ENCODE measurements at regions not wholly inside any gene's neighbourhood (a gene's known extent, or its start where the extent isn't known, plus 50 kb on each side); places are given as distances from the start of the nearest gene placed in this dataset.

DNA sequence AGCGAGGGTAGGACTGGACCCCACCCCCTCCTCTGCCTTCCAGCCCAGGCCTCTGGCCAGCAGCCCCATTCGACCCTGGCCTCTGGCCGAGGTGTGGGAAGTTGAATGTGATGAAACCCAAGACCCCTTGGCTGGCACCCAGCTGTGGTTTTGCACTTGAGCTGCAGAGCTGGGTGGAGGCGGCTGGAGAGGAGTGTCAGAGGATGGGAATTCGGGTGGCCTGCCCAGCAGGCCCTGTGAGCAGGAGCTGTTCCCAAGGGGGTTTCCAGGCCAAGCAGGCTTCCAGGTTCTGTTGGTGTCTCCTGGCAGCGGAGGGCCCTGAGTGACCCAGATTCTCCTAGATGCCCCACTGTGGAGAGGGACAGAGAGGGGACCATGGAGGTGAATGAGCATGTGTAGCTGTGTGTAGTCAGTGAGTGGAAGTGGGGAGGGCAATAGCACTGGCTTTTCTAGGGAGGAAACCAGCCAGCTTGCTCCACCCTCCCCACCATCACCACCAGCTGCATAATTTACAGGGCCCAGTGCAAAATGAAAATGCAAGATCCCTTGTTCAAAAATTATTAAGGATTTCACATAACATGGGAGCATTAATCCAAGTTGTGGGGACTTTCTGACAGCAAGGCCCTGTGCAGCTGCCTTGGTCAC is 172.2 kb upstream of the HAAO start:
- TF ChIP-seq, protein P1, sequence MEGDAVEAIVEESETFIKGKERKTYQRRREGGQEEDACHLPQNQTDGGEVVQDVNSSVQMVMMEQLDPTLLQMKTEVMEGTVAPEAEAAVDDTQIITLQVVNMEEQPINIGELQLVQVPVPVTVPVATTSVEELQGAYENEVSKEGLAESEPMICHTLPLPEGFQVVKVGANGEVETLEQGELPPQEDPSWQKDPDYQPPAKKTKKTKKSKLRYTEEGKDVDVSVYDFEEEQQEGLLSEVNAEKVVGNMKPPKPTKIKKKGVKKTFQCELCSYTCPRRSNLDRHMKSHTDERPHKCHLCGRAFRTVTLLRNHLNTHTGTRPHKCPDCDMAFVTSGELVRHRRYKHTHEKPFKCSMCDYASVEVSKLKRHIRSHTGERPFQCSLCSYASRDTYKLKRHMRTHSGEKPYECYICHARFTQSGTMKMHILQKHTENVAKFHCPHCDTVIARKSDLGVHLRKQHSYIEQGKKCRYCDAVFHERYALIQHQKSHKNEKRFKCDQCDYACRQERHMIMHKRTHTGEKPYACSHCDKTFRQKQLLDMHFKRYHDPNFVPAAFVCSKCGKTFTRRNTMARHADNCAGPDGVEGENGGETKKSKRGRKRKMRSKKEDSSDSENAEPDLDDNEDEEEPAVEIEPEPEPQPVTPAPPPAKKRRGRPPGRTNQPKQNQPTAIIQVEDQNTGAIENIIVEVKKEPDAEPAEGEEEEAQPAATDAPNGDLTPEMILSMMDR (IDR thresholded peaks at IDR 0.05) = no peak

DNA sequence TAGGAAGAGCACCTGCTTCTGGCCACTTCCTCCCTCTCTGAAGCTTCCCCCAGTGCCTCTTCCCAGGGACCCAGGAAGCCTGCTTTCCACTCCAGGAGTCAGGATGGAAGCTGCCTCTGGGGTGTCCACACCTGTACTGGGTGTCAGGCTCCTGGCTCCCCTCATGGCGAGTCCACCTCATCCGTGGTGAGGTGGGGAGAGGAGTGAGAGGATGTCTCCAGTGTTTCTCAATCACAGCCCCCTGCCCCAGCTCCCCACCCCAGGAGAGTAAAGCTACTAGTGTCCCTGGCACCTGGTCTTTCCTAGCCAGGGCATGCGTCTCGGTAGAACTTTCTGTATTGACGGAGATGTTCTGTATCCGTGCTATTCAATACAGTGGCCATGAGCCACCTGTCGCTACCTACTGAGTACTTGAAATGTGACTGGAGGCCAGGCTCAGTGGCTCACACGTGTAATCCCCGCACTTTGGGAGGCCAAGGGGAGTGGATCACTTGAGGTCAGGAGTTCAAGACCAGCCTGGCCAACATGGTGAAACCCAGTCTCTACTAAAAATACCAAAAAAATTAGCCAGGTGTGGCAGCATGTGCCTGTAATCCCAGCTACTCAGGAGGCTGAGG is 171.2 kb upstream of the HAAO start:
- TF ChIP-seq, protein P1 (IDR thresholded peaks at IDR 0.05) = no peak

DNA sequence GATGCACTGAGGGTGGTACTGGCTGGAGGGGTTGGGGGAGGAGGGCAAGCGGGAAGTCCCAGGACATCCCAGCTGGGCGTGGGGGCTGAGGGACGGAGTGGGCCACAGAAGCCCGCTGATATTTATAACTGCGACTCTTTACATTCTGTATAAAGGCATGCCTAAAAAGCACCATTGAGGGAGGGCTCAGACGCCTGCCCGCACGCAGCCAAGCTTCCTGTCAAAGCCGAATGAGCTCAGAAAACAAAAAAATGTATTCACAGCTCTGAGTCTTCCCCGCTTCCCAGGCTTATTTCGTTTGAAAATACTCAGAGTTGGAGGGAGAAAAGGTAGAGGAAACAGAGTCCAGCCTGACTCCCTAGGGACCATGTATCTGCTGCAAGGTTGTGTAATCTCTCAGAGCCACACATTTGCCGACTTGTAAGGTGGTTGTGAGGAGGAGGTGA is 170.1 kb upstream of the HAAO start:
- TF ChIP-seq, protein P1 (IDR thresholded peaks at IDR 0.05) = no peak

DNA sequence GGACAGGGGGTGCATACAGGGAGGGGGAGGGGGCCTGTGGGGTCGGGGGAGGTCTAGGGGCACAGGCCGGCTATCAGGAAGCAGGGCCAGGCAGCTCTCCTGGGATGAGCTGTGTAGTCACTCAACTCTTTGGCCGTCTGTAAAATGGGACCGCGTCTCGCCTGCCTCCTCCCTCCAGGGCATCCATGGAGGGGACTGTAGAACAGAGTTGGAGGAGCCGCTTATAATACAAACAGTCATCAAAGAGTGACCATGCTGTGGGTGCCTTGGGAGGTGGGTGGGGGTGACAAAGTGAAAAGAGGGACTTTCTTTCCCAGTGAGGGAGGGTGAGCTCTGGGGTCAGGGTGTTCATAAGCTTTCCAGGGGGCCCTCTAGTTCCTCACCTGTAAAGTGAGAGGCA is 169.6 kb upstream of the HAAO start:
- TF ChIP-seq, protein P1 (IDR thresholded peaks at IDR 0.05) = no peak

DNA sequence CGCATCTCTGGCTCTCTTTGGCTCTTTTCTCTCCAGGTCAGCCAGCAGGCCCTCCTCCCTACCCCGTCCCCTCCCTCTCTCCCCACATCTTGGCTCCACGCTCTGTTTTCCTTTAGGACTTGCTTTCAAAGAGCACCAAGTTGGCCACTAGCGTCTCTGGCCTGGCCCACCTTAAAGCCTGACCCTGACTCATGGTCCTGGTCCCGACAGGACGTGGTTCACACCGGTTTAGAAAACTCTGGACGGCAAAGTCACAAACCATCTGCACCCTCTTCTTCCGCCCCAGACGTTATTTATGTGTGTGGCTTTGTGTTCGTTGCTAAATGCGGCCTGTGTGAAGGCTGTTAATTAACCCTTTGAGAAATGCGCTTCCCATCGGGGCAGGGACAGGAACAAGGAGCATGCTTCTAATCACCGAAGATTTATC is 169.0 kb upstream of the HAAO start:
- TF ChIP-seq, protein P1 (IDR thresholded peaks at IDR 0.05) = no peak

DNA sequence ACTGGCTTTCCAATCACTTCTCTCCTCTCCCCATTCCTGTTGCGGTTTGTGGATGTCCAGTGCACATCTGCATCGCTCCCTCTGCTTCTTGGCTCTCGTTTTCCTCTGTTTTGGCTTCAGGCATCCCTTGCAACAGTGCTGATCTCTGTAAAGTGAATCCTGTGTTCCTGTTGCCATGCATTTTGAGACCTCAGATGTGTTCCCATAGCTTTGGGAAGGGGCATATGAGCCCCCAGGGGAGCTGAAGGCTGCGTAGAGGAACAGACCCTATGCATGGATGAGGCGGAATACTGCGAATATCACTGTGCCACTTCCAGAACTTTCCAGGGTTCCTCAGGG is 168.4 kb upstream of the HAAO start:
- TF ChIP-seq, protein P1 (IDR thresholded peaks at IDR 0.05) = no peak

DNA sequence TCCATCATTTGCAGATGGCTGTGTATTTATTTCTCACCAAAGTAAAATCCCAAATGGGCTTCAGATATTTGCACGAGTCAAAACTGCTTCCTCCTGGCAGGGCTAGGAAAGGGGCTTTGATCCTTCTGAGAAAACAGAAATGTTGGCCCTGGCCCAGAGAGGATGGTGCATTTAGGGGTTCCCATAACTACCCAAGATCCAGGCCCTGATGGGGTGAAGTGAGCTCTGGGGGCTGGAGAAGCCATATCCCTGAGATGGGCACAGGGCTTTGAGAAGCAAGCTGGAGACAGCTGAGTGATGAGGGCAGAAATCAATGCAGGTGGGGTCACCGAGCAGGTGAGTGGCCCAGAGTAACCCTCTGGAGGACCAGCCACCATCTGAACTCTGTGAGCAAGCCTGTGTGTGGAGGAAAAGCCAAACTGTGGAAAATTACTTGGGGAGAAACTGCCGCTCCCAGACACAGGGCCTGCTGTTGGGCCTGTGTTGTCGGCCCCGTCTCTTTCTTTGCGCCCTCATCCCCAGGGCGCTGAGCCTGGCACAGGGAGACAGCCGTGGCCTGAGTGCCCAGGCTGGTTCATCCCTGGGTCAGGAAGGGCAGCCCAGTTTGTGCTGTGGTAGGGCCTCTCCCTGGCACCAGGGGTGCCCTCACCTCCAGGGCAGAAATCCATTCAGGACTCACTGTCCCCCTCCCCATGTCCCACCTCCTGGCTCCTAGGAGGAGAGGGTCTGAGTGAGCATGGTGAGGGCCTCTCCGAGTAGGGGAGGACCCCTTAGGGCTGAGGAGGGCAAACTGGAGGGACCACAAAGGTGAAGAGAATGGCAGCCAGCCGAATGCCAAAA is 167.8 kb upstream of the HAAO start:
- TF ChIP-seq, protein P1 (IDR thresholded peaks at IDR 0.05) = no peak

All from LNCAP (cell line).